ENCODE measurements at regions not wholly inside any gene's neighbourhood (a gene's known extent, or its start where the extent isn't known, plus 50 kb on each side); places are given as distances from the start of the nearest gene placed in this dataset.

DNA sequence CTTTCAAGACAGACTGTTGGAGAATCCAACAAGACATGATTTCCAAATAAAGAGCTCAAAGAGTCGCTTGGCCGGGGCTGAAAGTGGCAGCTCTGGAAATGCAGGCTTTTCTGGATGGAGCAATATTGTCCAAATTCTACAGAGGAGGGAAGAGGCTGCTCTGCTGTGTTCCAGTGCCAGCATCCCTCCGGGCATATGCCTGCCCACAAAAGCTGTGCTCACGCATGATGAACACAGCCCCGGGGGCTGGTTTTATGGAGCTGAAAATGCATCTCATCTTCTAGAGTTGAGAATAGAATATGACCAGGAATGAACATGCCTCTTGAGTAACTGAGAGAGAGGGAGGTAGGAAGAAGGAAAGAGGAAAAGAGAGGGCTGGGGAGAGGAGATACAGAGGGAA is 74.7 kb upstream of the TOX3 start:
- ATAC-seq = no peak
- H3K36me3 Mint-ChIP-seq (ENCODE audit: low read depth) = no peaks in the 10 kb centered on the region
- ChIA-PET CTCF (no interaction called here), POLR2A (no interaction called here)
- H3K4me1 Mint-ChIP-seq (ENCODE audit: low read depth) = no peaks in the 10 kb centered on the region
- H3K9me3 Mint-ChIP-seq = peaks cover 4% of the 10 kb centered on the region
- TF ChIP-seq, protein P1, sequence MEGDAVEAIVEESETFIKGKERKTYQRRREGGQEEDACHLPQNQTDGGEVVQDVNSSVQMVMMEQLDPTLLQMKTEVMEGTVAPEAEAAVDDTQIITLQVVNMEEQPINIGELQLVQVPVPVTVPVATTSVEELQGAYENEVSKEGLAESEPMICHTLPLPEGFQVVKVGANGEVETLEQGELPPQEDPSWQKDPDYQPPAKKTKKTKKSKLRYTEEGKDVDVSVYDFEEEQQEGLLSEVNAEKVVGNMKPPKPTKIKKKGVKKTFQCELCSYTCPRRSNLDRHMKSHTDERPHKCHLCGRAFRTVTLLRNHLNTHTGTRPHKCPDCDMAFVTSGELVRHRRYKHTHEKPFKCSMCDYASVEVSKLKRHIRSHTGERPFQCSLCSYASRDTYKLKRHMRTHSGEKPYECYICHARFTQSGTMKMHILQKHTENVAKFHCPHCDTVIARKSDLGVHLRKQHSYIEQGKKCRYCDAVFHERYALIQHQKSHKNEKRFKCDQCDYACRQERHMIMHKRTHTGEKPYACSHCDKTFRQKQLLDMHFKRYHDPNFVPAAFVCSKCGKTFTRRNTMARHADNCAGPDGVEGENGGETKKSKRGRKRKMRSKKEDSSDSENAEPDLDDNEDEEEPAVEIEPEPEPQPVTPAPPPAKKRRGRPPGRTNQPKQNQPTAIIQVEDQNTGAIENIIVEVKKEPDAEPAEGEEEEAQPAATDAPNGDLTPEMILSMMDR (IDR thresholded peaks at IDR 0.05) = no peak
- no peaks in the 10 kb centered on the region for H3K27me3 Mint-ChIP-seq
- intact Hi-C loops (cut with micrococcal nuclease) = no loop called here
- H3K27ac Mint-ChIP-seq = no peak overlapping the region
- DNase-seq = no peak
- no peak overlapping the region for H3K4me3 Mint-ChIP-seq

DNA sequence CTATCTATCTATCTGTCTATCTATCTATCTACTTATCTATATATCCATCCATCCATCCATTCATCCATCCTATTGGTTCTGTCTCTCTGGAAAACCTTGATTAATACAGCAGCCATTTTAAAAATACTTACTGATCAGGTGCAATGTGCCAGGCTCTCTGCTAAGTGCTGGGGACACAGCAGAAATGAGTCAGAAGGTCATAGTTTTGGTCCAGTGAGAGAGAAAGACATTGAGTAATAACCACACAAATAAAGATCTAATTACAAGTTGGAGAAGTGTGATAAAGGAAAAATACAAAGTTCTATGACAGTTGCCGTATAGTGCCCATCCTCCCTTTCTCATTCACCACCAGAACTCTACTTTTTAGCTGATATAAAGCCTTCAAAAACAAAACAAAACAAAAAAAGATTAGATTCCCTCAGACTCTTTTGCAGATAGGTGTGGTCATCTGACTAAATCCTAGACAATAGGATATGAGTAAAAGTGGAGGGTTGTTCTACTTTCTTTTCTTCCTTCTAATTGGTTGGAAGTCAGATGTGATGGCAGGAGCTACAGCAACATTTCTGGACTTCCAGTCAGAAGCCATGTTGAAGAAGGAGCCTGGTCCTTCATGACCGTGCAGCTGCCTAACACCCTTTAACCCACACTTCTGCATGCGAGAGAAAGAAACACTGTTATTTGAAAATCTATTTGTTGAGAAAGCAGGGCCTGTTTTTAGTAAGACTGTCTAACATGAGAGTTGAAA is 72.0 kb upstream of the TOX3 start:
- Mint-ChIP-seq H3K4me1 (ENCODE audit: low read depth) (no peaks in the 10 kb centered on the region), H3K36me3 (ENCODE audit: low read depth) (no peaks in the 10 kb centered on the region), H3K27me3 (no peaks in the 10 kb centered on the region), H3K4me3 (no peak overlapping the region), H3K9me3 (peaks cover 4% of the 10 kb centered on the region), H3K27ac (no peak overlapping the region)
- no peak for ATAC-seq
- POLR2A ChIA-PET = no interaction called here
- no peak for DNase-seq
- intact Hi-C loops (cut with micrococcal nuclease) = no loop called here
- CTCF ChIA-PET = no interaction called here
- TF ChIP-seq, protein P1 (IDR thresholded peaks at IDR 0.05) = no peak

DNA sequence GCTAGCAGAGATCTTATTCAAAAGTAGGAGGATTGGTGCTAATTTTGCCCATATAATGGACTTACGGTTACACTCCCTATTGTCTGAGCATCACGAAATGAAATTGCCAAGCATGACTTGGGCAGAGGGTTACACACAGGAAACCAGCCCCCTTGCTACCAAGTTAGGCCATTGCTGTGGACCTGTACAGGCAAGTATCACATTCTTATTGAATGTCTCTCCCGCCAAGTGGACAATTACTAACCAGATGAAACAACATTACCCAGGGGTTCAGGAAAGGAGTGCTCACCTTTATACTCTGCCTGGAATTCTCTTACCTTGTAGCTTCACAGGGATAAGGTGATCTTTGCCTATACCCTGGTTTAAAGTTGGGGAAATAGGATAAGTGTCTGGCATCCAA is 70.6 kb upstream of the TOX3 start:
- no peak overlapping the region for H3K27ac Mint-ChIP-seq
- ChIA-PET CTCF (no interaction called here), POLR2A (no interaction called here)
- no peaks in the 10 kb centered on the region for H3K36me3 Mint-ChIP-seq (ENCODE audit: low read depth)
- H3K9me3 Mint-ChIP-seq = peaks cover 4% of the 10 kb centered on the region
- no peaks in the 10 kb centered on the region for H3K27me3 Mint-ChIP-seq
- DNase-seq (no peak), ATAC-seq (no peak)
- H3K4me3 Mint-ChIP-seq = no peak overlapping the region
- intact Hi-C loops (cut with micrococcal nuclease) = no loop called here
- H3K4me1 Mint-ChIP-seq (ENCODE audit: low read depth) = no peaks in the 10 kb centered on the region
- TF ChIP-seq, protein P1 (IDR thresholded peaks at IDR 0.05) = no peak

DNA sequence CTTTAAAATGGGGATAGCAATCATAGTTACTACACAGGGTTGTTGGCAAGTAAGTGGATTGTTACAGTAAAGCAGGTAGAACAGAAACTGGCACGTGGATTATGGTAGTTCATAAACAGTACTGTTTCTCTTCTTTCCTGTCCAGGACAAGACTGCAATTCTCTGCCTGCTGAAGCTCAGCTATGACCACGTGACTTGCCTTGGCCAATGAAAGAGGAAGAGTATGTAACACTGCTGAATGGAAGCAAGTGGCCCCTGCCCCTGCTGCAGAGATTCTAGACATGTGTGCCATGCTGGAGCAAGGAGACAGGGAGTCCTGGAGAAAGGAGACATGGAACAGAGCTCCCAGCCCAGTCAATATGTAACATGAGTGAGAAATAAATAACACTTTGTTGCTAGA is 66.6 kb upstream of the TOX3 start:
- no peak overlapping the region for H3K27ac Mint-ChIP-seq

More for the DNA sequence above, 66.6 kb upstream of the TOX3 start:
- H3K27me3 Mint-ChIP-seq = no peaks in the 10 kb centered on the region
- DNase-seq = no peak
- no peaks in the 10 kb centered on the region for H3K4me1 Mint-ChIP-seq (ENCODE audit: low read depth)
- ChIA-PET CTCF (no interaction called here), POLR2A (no interaction called here)
- ATAC-seq = no peak
- no peaks in the 10 kb centered on the region for H3K36me3 Mint-ChIP-seq (ENCODE audit: low read depth)
- no peak overlapping the region for H3K4me3 Mint-ChIP-seq
- H3K9me3 Mint-ChIP-seq = no peaks in the 10 kb centered on the region
- intact Hi-C loops (cut with micrococcal nuclease) = no loop called here
- TF ChIP-seq, protein P1 (IDR thresholded peaks at IDR 0.05) = no peak

Data from activated CD8-positive, alpha-beta T cell treated with anti-CD3 and anti-CD28 coated beads for 36 hours (primary cell).